ENCODE measurements at regions not wholly inside any gene's neighbourhood (a gene's known extent, or its start where the extent isn't known, plus 50 kb on each side); places are given as distances from the start of the nearest gene placed in this dataset.

DNA sequence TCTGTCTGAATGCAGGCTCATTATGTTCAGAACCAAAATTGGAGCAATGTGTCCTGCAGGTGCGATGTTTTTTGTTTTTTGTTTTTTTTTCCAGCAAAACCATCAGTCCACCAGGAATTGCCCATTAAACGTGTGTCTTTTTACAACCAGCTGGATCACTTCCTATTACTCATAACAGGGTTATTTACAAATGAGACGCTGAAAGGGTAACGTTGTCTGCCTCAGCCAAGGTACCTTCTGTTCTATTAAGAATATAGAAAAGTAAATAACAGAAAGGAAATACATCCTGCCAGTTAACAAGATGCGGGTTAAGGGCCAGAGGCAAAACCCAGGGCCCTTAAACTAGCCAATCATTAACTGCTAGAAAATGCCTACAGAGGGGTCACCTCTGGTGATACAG lies 590.4 kb downstream of the TBC1D4 start (continued):
- TF ChIP-seq, protein P1, sequence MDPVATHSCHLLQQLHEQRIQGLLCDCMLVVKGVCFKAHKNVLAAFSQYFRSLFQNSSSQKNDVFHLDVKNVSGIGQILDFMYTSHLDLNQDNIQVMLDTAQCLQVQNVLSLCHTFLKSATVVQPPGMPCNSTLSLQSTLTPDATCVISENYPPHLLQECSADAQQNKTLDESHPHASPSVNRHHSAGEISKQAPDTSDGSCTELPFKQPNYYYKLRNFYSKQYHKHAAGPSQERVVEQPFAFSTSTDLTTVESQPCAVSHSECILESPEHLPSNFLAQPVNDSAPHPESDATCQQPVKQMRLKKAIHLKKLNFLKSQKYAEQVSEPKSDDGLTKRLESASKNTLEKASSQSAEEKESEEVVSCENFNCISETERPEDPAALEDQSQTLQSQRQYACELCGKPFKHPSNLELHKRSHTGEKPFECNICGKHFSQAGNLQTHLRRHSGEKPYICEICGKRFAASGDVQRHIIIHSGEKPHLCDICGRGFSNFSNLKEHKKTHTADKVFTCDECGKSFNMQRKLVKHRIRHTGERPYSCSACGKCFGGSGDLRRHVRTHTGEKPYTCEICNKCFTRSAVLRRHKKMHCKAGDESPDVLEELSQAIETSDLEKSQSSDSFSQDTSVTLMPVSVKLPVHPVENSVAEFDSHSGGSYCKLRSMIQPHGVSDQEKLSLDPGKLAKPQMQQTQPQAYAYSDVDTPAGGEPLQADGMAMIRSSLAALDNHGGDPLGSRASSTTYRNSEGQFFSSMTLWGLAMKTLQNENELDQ (CRISPR knock-in tag; IDR thresholded peaks at IDR 0.05; ENCODE audit: borderline replicate concordance), result no peak
- TF ChIP-seq ZNF230 (CRISPR knock-in tag; IDR thresholded peaks at IDR 0.05), result no peak

DNA sequence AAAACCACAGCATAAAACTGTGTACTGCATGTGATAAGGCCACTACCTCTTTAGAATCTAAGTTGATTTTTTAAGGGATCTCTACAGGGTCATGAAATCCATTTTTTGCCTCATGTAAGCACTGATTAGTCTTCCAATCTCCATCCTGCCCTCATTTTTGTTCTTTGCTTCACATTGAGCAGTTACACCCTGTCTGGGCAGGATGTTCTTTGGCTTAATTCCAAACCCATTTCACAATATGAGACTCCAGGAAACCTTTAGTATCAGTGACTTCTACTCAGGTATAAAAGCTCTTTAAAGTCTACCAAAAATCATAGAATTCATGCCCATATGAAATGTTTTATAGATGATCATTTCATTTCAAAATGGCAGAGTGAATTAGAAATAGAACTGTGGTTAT lies 592.6 kb downstream of the TBC1D4 start:
- Histone ChIP-seq H4K20me1 (ENCODE audit: insufficient read depth, low read length) (no peaks in the 10 kb centered on the region), H3K9ac (ENCODE audit: insufficient read depth, low read depth, low read length) (no peak overlapping the region), H3K27me3 (ENCODE audit: control insufficient read depth in 1 of 2, insufficient read depth in 2 of 2, low read length in 2 of 2) (no peaks in the 10 kb centered on the region), H3K4me1 (ENCODE audit: insufficient read depth, low read length) (no peaks in the 10 kb centered on the region), H3K4me3 (replicated peaks in 1 of 3; ENCODE audit: insufficient read depth in 1 of 3, low read depth in 2 of 3, low read length in 3 of 3) (no peak overlapping the region), H3K79me2 (ENCODE audit: insufficient read depth, low read length) (no peaks in the 10 kb centered on the region), H3K4me2 (ENCODE audit: low read depth, low read length) (no peak overlapping the region), H3K9me3 (ENCODE audit: low read length) (no peaks in the 10 kb centered on the region), H3K27ac (ENCODE audit: extremely low read length, insufficient read depth, low read length) (no peak overlapping the region), H3K36me3 (replicated peaks in 1 of 2; ENCODE audit: control insufficient read depth in 1 of 2, insufficient read depth in 2 of 2, low read length in 2 of 2) (no peaks in the 10 kb centered on the region), H2AFZ (ENCODE audit: low read length) (no peak overlapping the region)
- intact Hi-C loops (cut with micrococcal nuclease; ENCODE audit: unreplicated experiment), result no loop called here
- no peak for DNase-seq (ENCODE audit: low spot score)
- no peak for ATAC-seq
- BruUV-seq (replicated peaks), result no TSS peak
- POLR2A ChIA-PET, result no interaction called here
- CTCF ChIA-PET (ENCODE audit: low intra/inter-chr PET ratio, low total read pairs), result no interaction called here
- no peak for FAIRE-seq
- in situ Hi-C loops (cut with HindIII; ENCODE audit: extremely low pct_ligation_motif_present, low pct_unique_long_range_greater_than_20kb), result no loop called here
- TF ChIP-seq, protein P2, sequence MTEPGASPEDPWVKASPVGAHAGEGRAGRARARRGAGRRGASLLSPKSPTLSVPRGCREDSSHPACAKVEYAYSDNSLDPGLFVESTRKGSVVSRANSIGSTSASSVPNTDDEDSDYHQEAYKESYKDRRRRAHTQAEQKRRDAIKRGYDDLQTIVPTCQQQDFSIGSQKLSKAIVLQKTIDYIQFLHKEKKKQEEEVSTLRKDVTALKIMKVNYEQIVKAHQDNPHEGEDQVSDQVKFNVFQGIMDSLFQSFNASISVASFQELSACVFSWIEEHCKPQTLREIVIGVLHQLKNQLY (CRISPR knock-in tag; IDR thresholded peaks at IDR 0.05), result no peak
- TF ChIP-seq ZNF232 (CRISPR knock-in tag; IDR thresholded peaks at IDR 0.05; ENCODE audit: borderline replicate concordance) (no peak), ZBTB42 (CRISPR knock-in tag; IDR thresholded peaks at IDR 0.05) (no peak), ZSCAN31 (CRISPR knock-in tag; IDR thresholded peaks at IDR 0.05; ENCODE audit: low read depth) (no peak), ZNF788 (CRISPR knock-in tag; IDR thresholded peaks at IDR 0.05; ENCODE audit: borderline replicate concordance) (no peak)
- TF ChIP-seq, protein P3, sequence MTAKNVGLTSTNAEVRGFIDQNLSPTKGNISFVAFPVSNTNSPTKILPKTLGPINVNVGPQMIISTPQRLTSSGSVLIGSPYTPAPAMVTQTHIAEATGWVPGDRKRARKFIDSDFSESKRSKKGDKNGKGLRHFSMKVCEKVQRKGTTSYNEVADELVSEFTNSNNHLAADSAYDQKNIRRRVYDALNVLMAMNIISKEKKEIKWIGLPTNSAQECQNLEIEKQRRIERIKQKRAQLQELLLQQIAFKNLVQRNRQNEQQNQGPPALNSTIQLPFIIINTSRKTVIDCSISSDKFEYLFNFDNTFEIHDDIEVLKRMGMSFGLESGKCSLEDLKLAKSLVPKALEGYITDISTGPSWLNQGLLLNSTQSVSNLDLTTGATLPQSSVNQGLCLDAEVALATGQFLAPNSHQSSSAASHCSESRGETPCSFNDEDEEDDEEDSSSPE (CRISPR knock-in tag; IDR thresholded peaks at IDR 0.05), result no peak
- TF ChIP-seq, protein P4, sequence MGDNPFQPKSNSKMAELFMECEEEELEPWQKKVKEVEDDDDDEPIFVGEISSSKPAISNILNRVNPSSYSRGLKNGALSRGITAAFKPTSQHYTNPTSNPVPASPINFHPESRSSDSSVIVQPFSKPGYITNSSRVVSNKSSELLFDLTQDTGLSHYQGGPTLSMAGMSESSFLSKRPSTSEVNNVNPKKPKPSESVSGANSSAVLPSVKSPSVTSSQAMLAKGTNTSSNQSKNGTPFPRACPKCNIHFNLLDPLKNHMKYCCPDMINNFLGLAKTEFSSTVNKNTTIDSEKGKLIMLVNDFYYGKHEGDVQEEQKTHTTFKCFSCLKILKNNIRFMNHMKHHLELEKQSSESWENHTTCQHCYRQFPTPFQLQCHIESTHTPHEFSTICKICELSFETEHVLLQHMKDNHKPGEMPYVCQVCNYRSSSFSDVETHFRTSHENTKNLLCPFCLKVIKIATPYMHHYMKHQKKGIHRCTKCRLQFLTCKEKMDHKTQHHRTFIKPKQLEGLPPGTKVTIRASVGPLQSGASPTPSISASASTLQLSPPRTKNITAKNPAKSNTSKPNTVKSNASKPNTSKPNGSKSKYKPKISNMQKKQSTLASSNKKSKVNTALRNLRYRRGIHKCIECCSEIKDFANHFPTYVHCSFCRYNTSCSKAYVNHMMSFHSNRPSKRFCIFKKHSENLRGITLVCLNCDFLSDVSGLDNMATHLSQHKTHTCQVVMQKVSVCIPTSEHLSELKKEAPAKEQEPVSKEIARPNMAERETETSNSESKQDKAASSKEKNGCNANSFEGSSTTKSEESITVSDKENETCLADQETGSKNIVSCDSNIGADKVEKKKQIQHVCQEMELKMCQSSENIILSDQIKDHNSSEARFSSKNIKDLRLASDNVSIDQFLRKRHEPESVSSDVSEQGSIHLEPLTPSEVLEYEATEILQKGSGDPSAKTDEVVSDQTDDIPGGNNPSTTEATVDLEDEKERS (CRISPR knock-in tag; IDR thresholded peaks at IDR 0.05), result no peak
- TF ChIP-seq, protein P5, sequence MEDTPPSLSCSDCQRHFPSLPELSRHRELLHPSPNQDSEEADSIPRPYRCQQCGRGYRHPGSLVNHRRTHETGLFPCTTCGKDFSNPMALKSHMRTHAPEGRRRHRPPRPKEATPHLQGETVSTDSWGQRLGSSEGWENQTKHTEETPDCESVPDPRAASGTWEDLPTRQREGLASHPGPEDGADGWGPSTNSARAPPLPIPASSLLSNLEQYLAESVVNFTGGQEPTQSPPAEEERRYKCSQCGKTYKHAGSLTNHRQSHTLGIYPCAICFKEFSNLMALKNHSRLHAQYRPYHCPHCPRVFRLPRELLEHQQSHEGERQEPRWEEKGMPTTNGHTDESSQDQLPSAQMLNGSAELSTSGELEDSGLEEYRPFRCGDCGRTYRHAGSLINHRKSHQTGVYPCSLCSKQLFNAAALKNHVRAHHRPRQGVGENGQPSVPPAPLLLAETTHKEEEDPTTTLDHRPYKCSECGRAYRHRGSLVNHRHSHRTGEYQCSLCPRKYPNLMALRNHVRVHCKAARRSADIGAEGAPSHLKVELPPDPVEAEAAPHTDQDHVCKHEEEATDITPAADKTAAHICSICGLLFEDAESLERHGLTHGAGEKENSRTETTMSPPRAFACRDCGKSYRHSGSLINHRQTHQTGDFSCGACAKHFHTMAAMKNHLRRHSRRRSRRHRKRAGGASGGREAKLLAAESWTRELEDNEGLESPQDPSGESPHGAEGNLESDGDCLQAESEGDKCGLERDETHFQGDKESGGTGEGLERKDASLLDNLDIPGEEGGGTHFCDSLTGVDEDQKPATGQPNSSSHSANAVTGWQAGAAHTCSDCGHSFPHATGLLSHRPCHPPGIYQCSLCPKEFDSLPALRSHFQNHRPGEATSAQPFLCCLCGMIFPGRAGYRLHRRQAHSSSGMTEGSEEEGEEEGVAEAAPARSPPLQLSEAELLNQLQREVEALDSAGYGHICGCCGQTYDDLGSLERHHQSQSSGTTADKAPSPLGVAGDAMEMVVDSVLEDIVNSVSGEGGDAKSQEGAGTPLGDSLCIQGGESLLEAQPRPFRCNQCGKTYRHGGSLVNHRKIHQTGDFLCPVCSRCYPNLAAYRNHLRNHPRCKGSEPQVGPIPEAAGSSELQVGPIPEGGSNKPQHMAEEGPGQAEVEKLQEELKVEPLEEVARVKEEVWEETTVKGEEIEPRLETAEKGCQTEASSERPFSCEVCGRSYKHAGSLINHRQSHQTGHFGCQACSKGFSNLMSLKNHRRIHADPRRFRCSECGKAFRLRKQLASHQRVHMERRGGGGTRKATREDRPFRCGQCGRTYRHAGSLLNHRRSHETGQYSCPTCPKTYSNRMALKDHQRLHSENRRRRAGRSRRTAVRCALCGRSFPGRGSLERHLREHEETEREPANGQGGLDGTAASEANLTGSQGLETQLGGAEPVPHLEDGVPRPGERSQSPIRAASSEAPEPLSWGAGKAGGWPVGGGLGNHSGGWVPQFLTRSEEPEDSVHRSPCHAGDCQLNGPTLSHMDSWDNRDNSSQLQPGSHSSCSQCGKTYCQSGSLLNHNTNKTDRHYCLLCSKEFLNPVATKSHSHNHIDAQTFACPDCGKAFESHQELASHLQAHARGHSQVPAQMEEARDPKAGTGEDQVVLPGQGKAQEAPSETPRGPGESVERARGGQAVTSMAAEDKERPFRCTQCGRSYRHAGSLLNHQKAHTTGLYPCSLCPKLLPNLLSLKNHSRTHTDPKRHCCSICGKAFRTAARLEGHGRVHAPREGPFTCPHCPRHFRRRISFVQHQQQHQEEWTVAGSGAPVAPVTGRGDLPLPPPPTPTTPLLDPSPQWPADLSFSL (CRISPR knock-in tag; IDR thresholded peaks at IDR 0.05), result no peak
